HCT116 (cell line): ENCODE measurements at regions not wholly inside any gene's neighbourhood (a gene's known extent, or its start where the extent isn't known, plus 50 kb on each side); places are given as distances from the start of the nearest gene placed in this dataset.

Experiments
- ATAC-seq: fragments of 200-7000 bp; cut with Tn5 transposase; 2 replicates; pipeline ENCODE4 v1.9.1; 2020; ENCODE audit warnings: mild to moderate bottlenecking, moderate library complexity
- BruUV-seq: library from RNA; stranded (reverse); fragments of 400-500 nt; replicated peaks from 2 replicates; lab custom pipeline; 2021; lab: Mats Ljungman, UMichigan
- CTCF ChIA-PET: fragments of 300-600 bp; sonication (Branson Sonifier 250); formaldehyde crosslinking; loops from one replicate; lab custom pipeline; 2021; ENCODE audit warnings: antibody characterized with exemption; lab: Charles Lee
- POLR2A ChIA-PET: fragments of 300-600, 350-600 bp; sonication (Branson Sonifier 250); formaldehyde crosslinking; loops from one replicate; lab custom pipeline; 2021; ENCODE audit warnings: antibody characterized with exemption; lab: Charles Lee
- RAD21 ChIA-PET, 2 experiments: fragments of 300-600 bp; sonication (Branson Sonifier 250); formaldehyde crosslinking; loops; one replicate each; lab custom pipeline; 2023; ENCODE audit warnings: low total read pairs in 2 of 2; ENCODE audit not compliant: uncharacterized antibody in 2 of 2, unreplicated experiment in 2 of 2, low non-redundant PET in 1 of 2; lab: Charles Lee
- DNase-seq: peaks from one replicate; pipeline ENCODE4 v3.0.0-alpha.2; 2010; ENCODE audit warnings: low read depth, low spot score
- H2AFZ ChIP-seq: fragments of 200-600 bp; shearing (Covaris generic), sonication (generic); 2 replicates; pipeline ENCODE4 v1.6.1; 2017; ENCODE audit warnings: low read depth, mixed run types, mixed read lengths, antibody characterized with exemption, low read length; ENCODE audit not compliant: poor library complexity, severe bottlenecking
- H3K27ac ChIP-seq: 2 replicates; pipeline ENCODE4 v1.5.1; 2012; ENCODE audit warnings: low read depth, low read length
- H3K27me3 ChIP-seq: fragments of 200-600 bp; sonication (generic); 2 replicates; pipeline ENCODE4 v1.6.1; 2016; ENCODE audit warnings: mixed run types, low read length, mixed read lengths; ENCODE audit not compliant: insufficient read depth
- H3K36me3 ChIP-seq, 2 experiments: fragments of 200-500 bp in 1 of 2; fragments of 200-600 bp in 1 of 2; sonication (Bioruptor generic) in 1 of 2; sonication (generic) in 1 of 2; 2 replicates each; pipeline versions ENCODE4 v1.5.1 to v1.6.1; 2014 to 2016; ENCODE audit warnings: low read length in 2 of 2, inconsistent platforms in 1 of 2, mixed read lengths in 1 of 2, mixed run types in 1 of 2; ENCODE audit not compliant: insufficient read depth in 2 of 2, control insufficient read depth in 1 of 2
- H3K4me1 ChIP-seq, 2 experiments: fragments of 200-600 bp in 1 of 2; sonication (generic) in 1 of 2; 2 replicates each; pipeline versions ENCODE4 v1.5.1 to v1.6.1; 2012 to 2017; ENCODE audit warnings: low read length in 2 of 2, inconsistent platforms in 1 of 2, mild to moderate bottlenecking in 1 of 2, mixed read lengths in 1 of 2, mixed run types in 1 of 2, moderate library complexity in 1 of 2; ENCODE audit not compliant: insufficient read depth in 2 of 2, control insufficient read depth in 1 of 2
- H3K4me2 ChIP-seq: fragments of 200-600 bp; sonication (generic); 2 replicates; pipeline ENCODE4 v1.6.1; 2017; ENCODE audit warnings: mixed run types, low read length, mixed read lengths
- H3K4me3 ChIP-seq, 2 experiments: fragments of 200-600 bp in 1 of 2; sonication (generic) in 1 of 2; replicated peaks in 1 of 2; 2 replicates each; pipeline ENCODE4 v1.5.1; 2011 to 2016; ENCODE audit warnings: low read length in 2 of 2, control low read depth in 1 of 2, low read depth in 1 of 2, mild to moderate bottlenecking in 1 of 2, mixed read lengths in 1 of 2, mixed run types in 1 of 2
- H3K79me2 ChIP-seq: fragments of 200-600 bp; sonication (generic); 2 replicates; pipeline ENCODE4 v1.6.1; 2017; ENCODE audit warnings: mild to moderate bottlenecking, mixed run types, low read length, moderate library complexity, mixed read lengths; ENCODE audit not compliant: insufficient read depth
- H3K9ac ChIP-seq: fragments of 200-600 bp; sonication (generic); 2 replicates; pipeline ENCODE4 v1.6.1; 2016; ENCODE audit warnings: low read length, mixed read lengths
- H3K9me2 ChIP-seq: fragments of 200-600 bp; sonication (generic), shearing (Covaris generic); 2 replicates; pipeline ENCODE4 v1.6.1; 2017; ENCODE audit warnings: mixed run types, mild to moderate bottlenecking, moderate library complexity; ENCODE audit not compliant: insufficient read depth
- H3K9me3 ChIP-seq, 2 experiments: fragments of 200-500 bp in 1 of 2; fragments of 200-600 bp in 1 of 2; sonication (Bioruptor generic) in 1 of 2; sonication (generic) in 1 of 2; 2 replicates each; pipeline ENCODE4 v1.6.1; 2014 to 2017; ENCODE audit warnings: low read length in 2 of 2, mixed read lengths in 2 of 2, inconsistent platforms in 1 of 2, low read depth in 1 of 2, mild to moderate bottlenecking in 1 of 2, mixed run types in 1 of 2, moderate library complexity in 1 of 2; ENCODE audit not compliant: control insufficient read depth in 1 of 2, insufficient read depth in 1 of 2
- H4K20me1 ChIP-seq: fragments of 200-600 bp; sonication (generic), shearing (Covaris generic); 2 replicates; pipeline ENCODE4 v1.6.1; 2017; ENCODE audit warnings: mixed run types, mild to moderate bottlenecking, moderate library complexity; ENCODE audit not compliant: insufficient read depth
- CTCF ChIP-seq, 3 experiments: fragments of 200-600 bp in 1 of 3; sonication (generic) in 1 of 3; IDR thresholded peaks in 2 of 3; conservative IDR thresholded peaks in 1 of 3; 2 replicates each; pipeline ENCODE4 v1.5.1; 2012 to 2017; ENCODE audit warnings: low read depth in 2 of 3, low read length in 2 of 3, antibody characterized with exemption in 1 of 3, borderline replicate concordance in 1 of 3, control low read depth in 1 of 3, mild to moderate bottlenecking in 1 of 3, mixed read lengths in 1 of 3, mixed run types in 1 of 3, moderate library complexity in 1 of 3; ENCODE audit not compliant: insufficient read depth in 1 of 3
- EGR1 ChIP-seq: IDR thresholded peaks from 2 replicates; pipeline ENCODE4 v1.6.1; 2012; ENCODE audit warnings: low read depth
- ELF1 ChIP-seq: IDR thresholded peaks from 2 replicates; pipeline ENCODE4 v1.6.1; 2012; ENCODE audit warnings: low read depth, borderline replicate concordance
- EZH2 ChIP-seq: fragments of 200-600 bp; sonication (generic); IDR thresholded peaks from 2 replicates; pipeline ENCODE4 v1.6.1; 2017; ENCODE audit warnings: antibody characterized with exemption, mixed run types
- JUND ChIP-seq: IDR thresholded peaks from 2 replicates; pipeline ENCODE4 v1.6.1; 2012
- MAX ChIP-seq: IDR thresholded peaks from 2 replicates; pipeline ENCODE4 v1.6.1; 2012
- POLR2A ChIP-seq: IDR thresholded peaks from 2 replicates; pipeline ENCODE4 v1.7.0; 2011; ENCODE audit warnings: borderline replicate concordance; ENCODE audit not compliant: insufficient read depth, insufficient read length; ENCODE audit errors: extremely low read depth
- POLR2AphosphoS5 ChIP-seq: IDR thresholded peaks from 2 replicates; pipeline ENCODE4 v1.6.1; 2011; ENCODE audit warnings: mild to moderate bottlenecking, low read depth, low read length, moderate library complexity
- RAD21 ChIP-seq: IDR thresholded peaks from 2 replicates; pipeline ENCODE4 v1.6.1; 2012; ENCODE audit warnings: low read depth, mild to moderate bottlenecking
- SIN3A ChIP-seq: IDR thresholded peaks from 2 replicates; pipeline ENCODE4 v1.6.1; 2012; ENCODE audit warnings: low read depth
- TCF7L2 ChIP-seq: IDR thresholded peaks from 2 replicates; pipeline ENCODE4 v1.7.0; 2011; ENCODE audit warnings: borderline replicate concordance, inconsistent platforms; ENCODE audit not compliant: insufficient read depth, insufficient read length; ENCODE audit errors: extremely low read depth
- ZFX ChIP-seq: fragments of 450-650 bp; IDR thresholded peaks from 2 replicates; pipeline ENCODE4 v1.6.1; 2017
- ZNF274 ChIP-seq: fragments of 200-500 bp; sonication (Bioruptor generic); IDR thresholded peaks from 2 replicates; pipeline ENCODE4 v1.6.1; 2014; ENCODE audit warnings: mild to moderate bottlenecking, low read depth, low read length, inconsistent platforms
- intact Hi-C: fragments of 100-400 bp; cut with micrococcal nuclease; formaldehyde crosslinking; loops from 2 replicates; pipeline ENCODE4 v1.10.0; 2022

GRCh38 chr10:106479636-106480035, 684.9 kb downstream of the SORCS1 start:
- intact Hi-C loops, result no loop called here
- no peak for ATAC-seq
- Histone ChIP-seq H3K9ac (no peak overlapping the region), H3K27ac (no peak overlapping the region), H3K4me2 (no peak overlapping the region), H3K4me3 (no peak overlapping the region), H3K36me3 (no peaks in the 10 kb centered on the region), H3K4me1 (no peaks in the 10 kb centered on the region), H3K27me3 (no peaks in the 10 kb centered on the region), H3K79me2 (no peaks in the 10 kb centered on the region), H4K20me1 (no peaks in the 10 kb centered on the region), H2AFZ (no peak overlapping the region), H3K9me3 (peaks cover 13 to 30% of the 10 kb centered on the region in 2 experiments; a peak in 2 of 4 replicates), H3K9me2 (no peaks in the 10 kb centered on the region)
- ChIA-PET POLR2A (no interaction called here), CTCF (no interaction called here), RAD21 (no interaction called here)
- DNase-seq, result no peak
- no TSS peak for BruUV-seq
- no peak for TF ChIP-seq TCF7L2
- TF ChIP-seq ELF1, result no peak
- TF ChIP-seq, all 23 proteins: peak for 0

GRCh38 chr10:106474876-106475275, 689.6 kb downstream of the SORCS1 start:
- no peaks in the 10 kb centered on the region for H3K4me1 ChIP-seq
- ATAC-seq (no peak), DNase-seq (no peak)
- TF ChIP-seq POLR2AphosphoS5 (no peak), MAX (no peak), SIN3A (no peak), EZH2 (no peak), ZFX (no peak), RAD21 (no peak), CTCF (IDR thresholded peaks at IDR 0.05 in 2 of 3, conservative IDR thresholded peaks at IDR 0.05 in 1 of 3; ENCODE audit: borderline replicate concordance in 1 of 3, insufficient read depth in 1 of 3, low read depth in 2 of 3, low read length in 2 of 3) (no peak), EGR1 (no peak), POLR2A (no peak), ZNF274 (no peak), JUND (no peak)
- RAD21 ChIA-PET, result no interaction called here
- no peak overlapping the region for H3K4me2 ChIP-seq
- intact Hi-C loops, result no loop called here
- H3K27me3 ChIP-seq, result no peaks in the 10 kb centered on the region
- BruUV-seq, result no TSS peak
- no peak overlapping the region for H3K27ac ChIP-seq
- H2AFZ ChIP-seq, result no peak overlapping the region
- no peaks in the 10 kb centered on the region for H3K36me3 ChIP-seq
- H3K4me3 ChIP-seq, result no peak overlapping the region
- no peaks in the 10 kb centered on the region for H3K9me2 ChIP-seq
- no peak overlapping the region for H3K9ac ChIP-seq
- POLR2A ChIA-PET, result no interaction called here
- no peaks in the 10 kb centered on the region for H4K20me1 ChIP-seq
- CTCF ChIA-PET, result no interaction called here
- H3K79me2 ChIP-seq, result no peaks in the 10 kb centered on the region
- H3K9me3 ChIP-seq, result peaks cover 15 to 22% of the 10 kb centered on the region in 2 experiments; a peak in 2 of 4 replicates
